ENCODE measurements at regions not wholly inside any gene's neighbourhood (a gene's known extent, or its start where the extent isn't known, plus 50 kb on each side); places are given as distances from the start of the nearest gene placed in this dataset.
"Not testable (repeated sequence)": the region's sequence is repeated elsewhere in the genome, so short reads cannot be mapped to it uniquely, and the experiment has no call there.

GRCh38 chr10:117796130-117796745 is 250.5 kb downstream of the RAB11FIP2 start:
- DNase-seq (ENCODE audit: low read depth in 1 of 2, low spot score in 2 of 2): no peak

GRCh38 chr10:117797296-117797695 is 249.4 kb downstream of the RAB11FIP2 start:
- H3K4me3 ChIP-seq: no peak overlapping the region
- DNase-seq (ENCODE audit: low read depth in 1 of 2, low spot score in 2 of 2): no peak
- no peak overlapping the region for H3K27ac ChIP-seq
- no peaks in the 10 kb centered on the region for H3K36me3 ChIP-seq
- H3K27me3 ChIP-seq (replicated peaks): no peaks in the 10 kb centered on the region
- H3K9me3 ChIP-seq (replicated peaks): no peaks in the 10 kb centered on the region
- no peaks in the 10 kb centered on the region for H3K4me1 ChIP-seq (replicated peaks)

More at GRCh38 chr10:117796130-117796745, 250.5 kb downstream of the RAB11FIP2 start:
- H3K4me3 ChIP-seq: no peak overlapping the region
- no peaks in the 10 kb centered on the region for H3K36me3 ChIP-seq
- no peak overlapping the region for H3K27ac ChIP-seq
- H3K9me3 ChIP-seq (replicated peaks): no peaks in the 10 kb centered on the region
- H3K27me3 ChIP-seq (replicated peaks): no peaks in the 10 kb centered on the region
- H3K4me1 ChIP-seq (replicated peaks): no peaks in the 10 kb centered on the region

GRCh38 chr10:117801691-117802090 is 245.1 kb downstream of the RAB11FIP2 start:
- H3K4me1 ChIP-seq (replicated peaks): no peaks in the 10 kb centered on the region
- no peak overlapping the region for H3K27ac ChIP-seq
- H3K4me3 ChIP-seq: no peak overlapping the region
- no peaks in the 10 kb centered on the region for H3K9me3 ChIP-seq (replicated peaks)
- no peaks in the 10 kb centered on the region for H3K27me3 ChIP-seq (replicated peaks)
- DNase-seq (ENCODE audit: low read depth in 1 of 2, low spot score in 2 of 2): no peak
- H3K36me3 ChIP-seq: no peaks in the 10 kb centered on the region

- Histone ChIP-seq H3K4me3 (no peak overlapping the region), H3K27ac (no peak overlapping the region), H3K4me1 (replicated peaks) (no peaks in the 10 kb centered on the region), H3K9me3 (replicated peaks) (no peaks in the 10 kb centered on the region), H3K27me3 (replicated peaks) (no peaks in the 10 kb centered on the region), H3K36me3 (no peaks in the 10 kb centered on the region)
- DNase-seq (ENCODE audit: low read depth in 1 of 2, low spot score in 2 of 2): no peak
Observed at GRCh38 chr10:117804470-117805011, 242.2 kb downstream of the RAB11FIP2 start.

- no peaks in the 10 kb centered on the region for H3K4me1 ChIP-seq (replicated peaks)
- no peak overlapping the region for H3K4me3 ChIP-seq
- no peak for DNase-seq (ENCODE audit: low read depth in 1 of 2, low spot score in 2 of 2)
- H3K27me3 ChIP-seq (replicated peaks): no peaks in the 10 kb centered on the region
- no peaks in the 10 kb centered on the region for H3K9me3 ChIP-seq (replicated peaks)
- H3K27ac ChIP-seq: no peak overlapping the region
- no peaks in the 10 kb centered on the region for H3K36me3 ChIP-seq
Observed at GRCh38 chr10:117805139-117805538, 241.6 kb downstream of the RAB11FIP2 start.

GRCh38 chr10:117807441-117807840 is 239.3 kb downstream of the RAB11FIP2 start:
- Histone ChIP-seq H3K4me3 (no peak overlapping the region), H3K9me3 (replicated peaks) (no peaks in the 10 kb centered on the region), H3K4me1 (replicated peaks) (no peaks in the 10 kb centered on the region), H3K36me3 (no peaks in the 10 kb centered on the region), H3K27me3 (replicated peaks) (no peaks in the 10 kb centered on the region), H3K27ac (no peak overlapping the region)
- no peak for DNase-seq (ENCODE audit: low read depth in 1 of 2, low spot score in 2 of 2)

GRCh38 chr10:117815816-117816215 is 230.9 kb downstream of the RAB11FIP2 start:
- H3K36me3 ChIP-seq; H3K9me3 ChIP-seq (replicated peaks); H3K27me3 ChIP-seq (replicated peaks); H3K27ac ChIP-seq; H3K4me3 ChIP-seq; DNase-seq (ENCODE audit: low read depth in 1 of 2, low spot score in 2 of 2); H3K4me1 ChIP-seq (replicated peaks): not testable (repeated sequence)

- Histone ChIP-seq H3K27ac (no peak overlapping the region), H3K36me3 (no peaks in the 10 kb centered on the region), H3K4me1 (replicated peaks) (no peaks in the 10 kb centered on the region), H3K27me3 (replicated peaks) (no peaks in the 10 kb centered on the region; the same call in 1 of the 2 replicates), H3K9me3 (replicated peaks) (no peaks in the 10 kb centered on the region; the same call in 1 of the 2 replicates), H3K4me3 (no peak overlapping the region)
- DNase-seq (ENCODE audit: low read depth in 1 of 2, low spot score in 2 of 2): no peak
Observed at GRCh38 chr10:117817116-117817515, 229.6 kb downstream of the RAB11FIP2 start.

GRCh38 chr10:117818721-117819120 is 228.0 kb downstream of the RAB11FIP2 start:
- no peaks in the 10 kb centered on the region for H3K4me1 ChIP-seq (replicated peaks)

GRCh38 chr10:117819304-117819703 is 227.4 kb downstream of the RAB11FIP2 start:
- no peak overlapping the region for H3K27ac ChIP-seq
- H3K9me3 ChIP-seq (replicated peaks): no peaks in the 10 kb centered on the region
- no peaks in the 10 kb centered on the region for H3K4me1 ChIP-seq (replicated peaks)
- no peaks in the 10 kb centered on the region; the same call in 1 of the 2 replicates for H3K27me3 ChIP-seq (replicated peaks)
- H3K4me3 ChIP-seq: no peak overlapping the region
- no peak for DNase-seq (ENCODE audit: low read depth in 1 of 2, low spot score in 2 of 2)
- H3K36me3 ChIP-seq: no peaks in the 10 kb centered on the region

More at GRCh38 chr10:117818721-117819120, 228.0 kb downstream of the RAB11FIP2 start:
- H3K4me3 ChIP-seq: no peak overlapping the region
- H3K27me3 ChIP-seq (replicated peaks): no peaks in the 10 kb centered on the region; the same call in 1 of the 2 replicates
- no peaks in the 10 kb centered on the region for H3K36me3 ChIP-seq
- no peak for DNase-seq (ENCODE audit: low read depth in 1 of 2, low spot score in 2 of 2)
- no peak overlapping the region for H3K27ac ChIP-seq
- H3K9me3 ChIP-seq (replicated peaks): no peaks in the 10 kb centered on the region

GRCh38 chr10:117823980-117824379 is 222.8 kb downstream of the RAB11FIP2 start:
- no peaks in the 10 kb centered on the region; the same call in 1 of the 2 replicates for H3K27me3 ChIP-seq (replicated peaks)
- DNase-seq (ENCODE audit: low read depth in 1 of 2, low spot score in 2 of 2): no peak
- H3K4me1 ChIP-seq (replicated peaks): no peaks in the 10 kb centered on the region
- H3K4me3 ChIP-seq: no peak overlapping the region
- H3K9me3 ChIP-seq (replicated peaks): no peaks in the 10 kb centered on the region
- H3K27ac ChIP-seq: no peak overlapping the region
- H3K36me3 ChIP-seq: no peaks in the 10 kb centered on the region

- no peak overlapping the region for H3K27ac ChIP-seq
- no peaks in the 10 kb centered on the region for H3K36me3 ChIP-seq
Observed at GRCh38 chr10:117830205-117830604, 216.5 kb downstream of the RAB11FIP2 start.

GRCh38 chr10:117830787-117831212 is 215.9 kb downstream of the RAB11FIP2 start:
- Histone ChIP-seq H3K27me3 (replicated peaks) (no peaks in the 10 kb centered on the region), H3K4me1 (replicated peaks) (no peaks in the 10 kb centered on the region), H3K9me3 (replicated peaks) (no peaks in the 10 kb centered on the region), H3K36me3 (no peaks in the 10 kb centered on the region), H3K4me3 (no peak overlapping the region), H3K27ac (no peak overlapping the region)
- no peak for DNase-seq (ENCODE audit: low read depth in 1 of 2, low spot score in 2 of 2)

More at GRCh38 chr10:117830205-117830604, 216.5 kb downstream of the RAB11FIP2 start:
- Histone ChIP-seq H3K4me1 (replicated peaks) (no peaks in the 10 kb centered on the region), H3K4me3 (no peak overlapping the region), H3K9me3 (replicated peaks) (no peaks in the 10 kb centered on the region), H3K27me3 (replicated peaks) (no peaks in the 10 kb centered on the region)
- no peak for DNase-seq (ENCODE audit: low read depth in 1 of 2, low spot score in 2 of 2)

- H3K36me3 ChIP-seq; DNase-seq (ENCODE audit: low read depth in 1 of 2, low spot score in 2 of 2); H3K27ac ChIP-seq; H3K9me3 ChIP-seq (replicated peaks); H3K4me3 ChIP-seq; H3K4me1 ChIP-seq (replicated peaks); H3K27me3 ChIP-seq (replicated peaks): not testable (repeated sequence)
Observed at GRCh38 chr10:117838500-117839498, 207.9 kb downstream of the RAB11FIP2 start.

Data from SJSA1 (cell line).